ENCODE measurements at regions not wholly inside any gene's neighbourhood (a gene's known extent, or its start where the extent isn't known, plus 50 kb on each side); places are given as distances from the start of the nearest gene placed in this dataset.

DNA sequence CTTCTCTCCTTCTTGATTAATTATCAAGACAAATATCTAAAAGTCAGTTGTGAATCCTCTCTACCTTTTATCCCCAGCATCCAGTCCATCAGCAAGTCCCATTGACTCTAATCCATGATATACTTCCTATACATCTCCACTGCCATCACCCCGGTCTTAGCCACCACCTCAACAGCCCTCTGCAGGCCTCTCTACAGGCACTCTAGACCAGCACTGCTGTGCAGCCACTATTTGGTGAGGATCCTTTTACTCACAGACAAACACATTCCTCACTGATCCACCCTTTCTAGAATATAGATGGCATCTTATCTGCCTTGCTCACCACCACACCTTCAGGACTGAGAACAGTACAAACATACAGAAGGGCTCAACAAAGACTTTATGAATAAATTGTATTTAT is 221.7 kb downstream of the RFC3 start:
- TF ChIP-seq CTCF (IDR thresholded peaks at IDR 0.05; ENCODE audit: insufficient read depth, low read length) (no peak), GABPA (IDR thresholded peaks at IDR 0.05; ENCODE audit: low read depth) (no peak), SPI1 (IDR thresholded peaks at IDR 0.05; ENCODE audit: borderline replicate concordance, low read depth) (no peak)
- TF ChIP-seq, protein P1, sequence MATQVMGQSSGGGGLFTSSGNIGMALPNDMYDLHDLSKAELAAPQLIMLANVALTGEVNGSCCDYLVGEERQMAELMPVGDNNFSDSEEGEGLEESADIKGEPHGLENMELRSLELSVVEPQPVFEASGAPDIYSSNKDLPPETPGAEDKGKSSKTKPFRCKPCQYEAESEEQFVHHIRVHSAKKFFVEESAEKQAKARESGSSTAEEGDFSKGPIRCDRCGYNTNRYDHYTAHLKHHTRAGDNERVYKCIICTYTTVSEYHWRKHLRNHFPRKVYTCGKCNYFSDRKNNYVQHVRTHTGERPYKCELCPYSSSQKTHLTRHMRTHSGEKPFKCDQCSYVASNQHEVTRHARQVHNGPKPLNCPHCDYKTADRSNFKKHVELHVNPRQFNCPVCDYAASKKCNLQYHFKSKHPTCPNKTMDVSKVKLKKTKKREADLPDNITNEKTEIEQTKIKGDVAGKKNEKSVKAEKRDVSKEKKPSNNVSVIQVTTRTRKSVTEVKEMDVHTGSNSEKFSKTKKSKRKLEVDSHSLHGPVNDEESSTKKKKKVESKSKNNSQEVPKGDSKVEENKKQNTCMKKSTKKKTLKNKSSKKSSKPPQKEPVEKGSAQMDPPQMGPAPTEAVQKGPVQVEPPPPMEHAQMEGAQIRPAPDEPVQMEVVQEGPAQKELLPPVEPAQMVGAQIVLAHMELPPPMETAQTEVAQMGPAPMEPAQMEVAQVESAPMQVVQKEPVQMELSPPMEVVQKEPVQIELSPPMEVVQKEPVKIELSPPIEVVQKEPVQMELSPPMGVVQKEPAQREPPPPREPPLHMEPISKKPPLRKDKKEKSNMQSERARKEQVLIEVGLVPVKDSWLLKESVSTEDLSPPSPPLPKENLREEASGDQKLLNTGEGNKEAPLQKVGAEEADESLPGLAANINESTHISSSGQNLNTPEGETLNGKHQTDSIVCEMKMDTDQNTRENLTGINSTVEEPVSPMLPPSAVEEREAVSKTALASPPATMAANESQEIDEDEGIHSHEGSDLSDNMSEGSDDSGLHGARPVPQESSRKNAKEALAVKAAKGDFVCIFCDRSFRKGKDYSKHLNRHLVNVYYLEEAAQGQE (IDR thresholded peaks at IDR 0.05; ENCODE audit: insufficient replicate concordance, low read depth): no peak

All from HL-60 (cell line).